ENCODE measurements at regions not wholly inside any gene's neighbourhood (a gene's known extent, or its start where the extent isn't known, plus 50 kb on each side); places are given as distances from the start of the nearest gene placed in this dataset.
A peak's percentile ranks its signal among the peaks of the same experiment; 100 is the strongest.

GRCh38 chr3:53974324-53974723 is 82.7 kb upstream of the SELENOK start:
- TF ChIP-seq EP300 (IDR thresholded peaks at IDR 0.05) = no peak
- TF ChIP-seq, protein P1, sequence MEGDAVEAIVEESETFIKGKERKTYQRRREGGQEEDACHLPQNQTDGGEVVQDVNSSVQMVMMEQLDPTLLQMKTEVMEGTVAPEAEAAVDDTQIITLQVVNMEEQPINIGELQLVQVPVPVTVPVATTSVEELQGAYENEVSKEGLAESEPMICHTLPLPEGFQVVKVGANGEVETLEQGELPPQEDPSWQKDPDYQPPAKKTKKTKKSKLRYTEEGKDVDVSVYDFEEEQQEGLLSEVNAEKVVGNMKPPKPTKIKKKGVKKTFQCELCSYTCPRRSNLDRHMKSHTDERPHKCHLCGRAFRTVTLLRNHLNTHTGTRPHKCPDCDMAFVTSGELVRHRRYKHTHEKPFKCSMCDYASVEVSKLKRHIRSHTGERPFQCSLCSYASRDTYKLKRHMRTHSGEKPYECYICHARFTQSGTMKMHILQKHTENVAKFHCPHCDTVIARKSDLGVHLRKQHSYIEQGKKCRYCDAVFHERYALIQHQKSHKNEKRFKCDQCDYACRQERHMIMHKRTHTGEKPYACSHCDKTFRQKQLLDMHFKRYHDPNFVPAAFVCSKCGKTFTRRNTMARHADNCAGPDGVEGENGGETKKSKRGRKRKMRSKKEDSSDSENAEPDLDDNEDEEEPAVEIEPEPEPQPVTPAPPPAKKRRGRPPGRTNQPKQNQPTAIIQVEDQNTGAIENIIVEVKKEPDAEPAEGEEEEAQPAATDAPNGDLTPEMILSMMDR (IDR thresholded peaks at IDR 0.05) = no peak
- TF ChIP-seq POLR2AphosphoS5 (IDR thresholded peaks at IDR 0.05) = no peak
- no peak for TF ChIP-seq POLR2A (IDR thresholded peaks at IDR 0.05)
- H3K36me3 ChIP-seq = no peaks in the 10 kb centered on the region
- H3K4me1 ChIP-seq = no peaks in the 10 kb centered on the region
- 37 to 52% (median 46%) methylated on average over 2 of the region's 2 CpGs for WGBS, 5 donors
- no peak overlapping the region for H3K27ac ChIP-seq
- intact Hi-C loops (cut with DNase I; ENCODE audit: low total_unique reads) = no loop called here
- no peak for DNase-seq
- no peak overlapping the region for H3K4me3 ChIP-seq
- H3K27me3 ChIP-seq = peaks cover 0 to 8% (median 0%) of the 10 kb centered on the region in 3 donors
- H3K9me3 ChIP-seq = peaks cover 0 to 38% (median 25%) of the 10 kb centered on the region in 4 donors

- no peak for DNase-seq
- 68 to 84% (median 72%) methylated on average over 4 of the region's 4 CpGs for WGBS, 5 donors
- Histone ChIP-seq H3K4me3 (no peak overlapping the region), H3K36me3 (no peaks in the 10 kb centered on the region), H3K27ac (no peak overlapping the region), H3K9me3 (peaks cover 0 to 38% (median 25%) of the 10 kb centered on the region in 4 donors), H3K27me3 (peaks cover 0 to 6% (median 0%) of the 10 kb centered on the region in 3 donors), H3K4me1 (no peaks in the 10 kb centered on the region)
- no peak for TF ChIP-seq EP300 (IDR thresholded peaks at IDR 0.05)
- no peak for TF ChIP-seq POLR2A (IDR thresholded peaks at IDR 0.05)
- TF ChIP-seq, protein P1 (IDR thresholded peaks at IDR 0.05) = no peak
- TF ChIP-seq POLR2AphosphoS5 (IDR thresholded peaks at IDR 0.05) = no peak
- intact Hi-C loops (cut with DNase I; ENCODE audit: low total_unique reads) = no loop called here
Observed at GRCh38 chr3:53973905-53974304, 82.2 kb upstream of the SELENOK start.

DNA sequence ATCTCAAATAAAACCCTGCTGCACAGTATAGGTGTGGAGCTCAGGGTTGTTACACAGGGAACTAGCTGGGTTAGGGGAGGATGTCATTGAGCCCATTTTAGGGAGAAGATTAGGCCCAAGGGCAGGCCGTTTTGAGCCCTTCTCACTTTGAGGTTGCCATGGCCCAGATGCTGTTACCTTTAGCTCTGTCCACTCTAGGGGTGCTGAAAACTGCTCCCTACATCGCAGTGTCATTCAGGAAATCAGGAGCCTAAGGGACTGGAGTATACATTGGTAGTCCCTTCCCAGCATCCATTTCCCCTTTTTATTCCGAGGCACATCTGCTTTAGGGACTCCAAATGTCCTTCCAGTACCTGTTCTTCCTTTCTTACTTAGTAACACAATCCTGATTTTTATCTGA is 79.0 kb upstream of the SELENOK start:
- Histone ChIP-seq H3K4me1 (no peaks in the 10 kb centered on the region), H3K27ac (no peak overlapping the region), H3K36me3 (no peaks in the 10 kb centered on the region), H3K4me3 (no peak overlapping the region), H3K9me3 (peaks cover 0 to 44% (median 29%) of the 10 kb centered on the region in 4 donors), H3K27me3 (no peaks in the 10 kb centered on the region)
- peak in 1 of 2 donors; percentile 24 for DNase-seq
- intact Hi-C loops (cut with DNase I; ENCODE audit: low total_unique reads) = no loop called here
- TF ChIP-seq, protein P1 (IDR thresholded peaks at IDR 0.05) = no peak
- TF ChIP-seq POLR2AphosphoS5 (IDR thresholded peaks at IDR 0.05) = no peak
- TF ChIP-seq POLR2A (IDR thresholded peaks at IDR 0.05) = no peak
- 29 to 46% (median 32%) methylated on average over 3 of the region's 3 CpGs for WGBS, 5 donors

DNA sequence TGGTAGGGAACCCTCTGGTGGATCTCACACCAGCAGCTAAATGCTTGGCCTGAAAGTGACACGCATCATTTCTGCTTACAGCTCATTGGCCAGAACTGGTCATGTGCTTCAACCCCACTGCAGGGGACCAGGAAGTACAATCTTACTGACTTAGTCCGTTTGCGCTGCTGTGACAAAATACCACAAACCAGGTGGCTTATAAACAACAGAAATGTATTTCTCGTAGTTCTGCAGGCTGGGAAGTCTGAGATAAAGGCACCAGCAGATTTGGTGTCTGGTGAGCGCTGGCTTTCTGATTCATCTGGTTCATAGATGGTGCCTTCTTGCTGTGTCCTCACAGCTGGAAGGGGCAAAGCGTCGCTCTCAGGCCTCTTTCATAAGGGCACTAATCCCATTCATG is 77.4 kb upstream of the SELENOK start:
- H3K4me1 ChIP-seq = no peaks in the 10 kb centered on the region
- H3K27me3 ChIP-seq = no peaks in the 10 kb centered on the region
- peaks cover 0 to 37% (median 24%) of the 10 kb centered on the region in 4 donors for H3K9me3 ChIP-seq
- H3K27ac ChIP-seq = no peak overlapping the region
- H3K4me3 ChIP-seq = no peak overlapping the region
- DNase-seq = no peak
- intact Hi-C loops (cut with DNase I; ENCODE audit: low total_unique reads) = no loop called here
- H3K36me3 ChIP-seq = no peaks in the 10 kb centered on the region
- 78 to 89% (median 85%) methylated on average over 7 of the region's 7 CpGs for WGBS, 5 donors
- TF ChIP-seq EP300 (IDR thresholded peaks at IDR 0.05) = no peak
- TF ChIP-seq, protein P1 (IDR thresholded peaks at IDR 0.05) = no peak
- no peak for TF ChIP-seq POLR2A (IDR thresholded peaks at IDR 0.05)
- no peak for TF ChIP-seq POLR2AphosphoS5 (IDR thresholded peaks at IDR 0.05)
